Stimulated activated CD8-positive, alpha-beta memory T cell treated with anti-CD3 and anti-CD28 coated beads, Interleukin-7, amount 100 ng/mL, for 4 hours (primary cell): ENCODE measurements at regions not wholly inside any gene's neighbourhood (a gene's known extent, or its start where the extent isn't known, plus 50 kb on each side); places are given as distances from the start of the nearest gene placed in this dataset.

ENCODE experiments used
- DNase-seq, 2 donors: peaks; one replicate each; pipeline ENCODE4 v3.0.0-alpha.2; 2020; ENCODE audit warnings: low read depth in 2 of 2

- DNase-seq: no peak
Measured at GRCh38 chr7:106482091-106482490, 178.9 kb downstream of the CCDC71L start.

- DNase-seq: no peak
Measured at GRCh38 chr7:106480616-106481031, 180.3 kb downstream of the CCDC71L start.

GRCh38 chr7:106480161-106480579 is 180.8 kb downstream of the CCDC71L start:
- no peak for DNase-seq

GRCh38 chr7:106476751-106477150 is 184.2 kb downstream of the CCDC71L start:
- DNase-seq: no peak

GRCh38 chr7:106472741-106473140 is 188.0 kb upstream of the NAMPT start:
- DNase-seq: no peak

GRCh38 chr7:106471686-106472440 is 187.1 kb upstream of the NAMPT start:
- no peak for DNase-seq

GRCh38 chr7:106471021-106471420 is 186.2 kb upstream of the NAMPT start:
- no peak for DNase-seq

GRCh38 chr7:106466867-106467266 is 182.1 kb upstream of the NAMPT start:
- DNase-seq: no peak

GRCh38 chr7:106465704-106466468 is 181.1 kb upstream of the NAMPT start:
- DNase-seq: no peak

GRCh38 chr7:106464651-106465050 is 179.9 kb upstream of the NAMPT start:
- no peak for DNase-seq

GRCh38 chr7:106463851-106464611 is 179.2 kb upstream of the NAMPT start:
- DNase-seq: no peak

- DNase-seq: no peak
Measured at GRCh38 chr7:106462914-106463482, 178.2 kb upstream of the NAMPT start.

- no peak for DNase-seq
Measured at GRCh38 chr7:106462365-106462859, 177.6 kb upstream of the NAMPT start.

GRCh38 chr7:106460792-106461254 is 176.0 kb upstream of the NAMPT start:
- no peak for DNase-seq

- DNase-seq: no peak
Measured at GRCh38 chr7:106459397-106460072, 174.8 kb upstream of the NAMPT start.

- DNase-seq: no peak
Measured at GRCh38 chr7:106457678-106458077, 172.9 kb upstream of the NAMPT start.

- DNase-seq: no peak
Measured at GRCh38 chr7:106456329-106456728, 171.5 kb upstream of the NAMPT start.

- no peak for DNase-seq
Measured at GRCh38 chr7:106452031-106452851, 167.5 kb upstream of the NAMPT start.

GRCh38 chr7:106451171-106451570 is 166.4 kb upstream of the NAMPT start:
- DNase-seq: no peak

GRCh38 chr7:106450716-106451115 is 165.9 kb upstream of the NAMPT start:
- no peak for DNase-seq
